T-helper 2 cell (primary cell): ENCODE measurements at regions not wholly inside any gene's neighbourhood (a gene's known extent, or its start where the extent isn't known, plus 50 kb on each side); places are given as distances from the start of the nearest gene placed in this dataset.
"Not testable (repeated sequence)": the region's sequence is repeated elsewhere in the genome, so short reads cannot be mapped to it uniquely, and the experiment has no call there.

Experiments used
- DNase-seq, 5 experiments: peaks; one replicate each; pipeline versions ENCODE4 v3.0.0 to v3.0.0-alpha.2; 2012 to 2022

GRCh38 chr7:91407942-91408341, 143.7 kb downstream of the FZD1 start:
- no peak for DNase-seq

GRCh38 chr7:91408388-91409154, 144.3 kb downstream of the FZD1 start:
- no peak for DNase-seq

GRCh38 chr7:91411060-91411459, 146.8 kb downstream of the FZD1 start:
- DNase-seq: no peak

- no peak for DNase-seq
Measured at GRCh38 chr7:91412298-91412697, 148.1 kb downstream of the FZD1 start.

GRCh38 chr7:91414734-91415133, 150.5 kb downstream of the FZD1 start:
- no peak for DNase-seq

- no peak for DNase-seq
Measured at GRCh38 chr7:91416155-91416865, 152.1 kb downstream of the FZD1 start.

GRCh38 chr7:91420606-91421005, 156.4 kb downstream of the FZD1 start:
- no peak for DNase-seq

- no peak for DNase-seq
Measured at GRCh38 chr7:91421018-91421417, 156.8 kb downstream of the FZD1 start.

- no peak for DNase-seq
Measured at GRCh38 chr7:91424371-91424770, 160.1 kb downstream of the FZD1 start.

- no peak for DNase-seq
Measured at GRCh38 chr7:91425149-91425548, 160.9 kb downstream of the FZD1 start.

GRCh38 chr7:91427051-91427450, 162.8 kb downstream of the FZD1 start:
- DNase-seq: no peak

- DNase-seq: no peak
Measured at GRCh38 chr7:91431601-91432000, 167.4 kb downstream of the FZD1 start.

- DNase-seq: no peak
Measured at GRCh38 chr7:91434836-91435235, 170.6 kb downstream of the FZD1 start.

GRCh38 chr7:91435381-91436059, 171.3 kb downstream of the FZD1 start:
- no peak for DNase-seq

- DNase-seq: no peak
Measured at GRCh38 chr7:91436655-91437054, 172.4 kb downstream of the FZD1 start.

GRCh38 chr7:91440198-91440597, 176.0 kb downstream of the FZD1 start:
- DNase-seq: not testable (repeated sequence)

- DNase-seq: no peak
Measured at GRCh38 chr7:91443862-91444261, 179.6 kb downstream of the FZD1 start.

- DNase-seq: no peak
Measured at GRCh38 chr7:91446819-91447218, 182.6 kb downstream of the FZD1 start.

- no peak for DNase-seq
Measured at GRCh38 chr7:91455411-91455810, 191.2 kb downstream of the FZD1 start.

GRCh38 chr7:91457208-91457607, 193.0 kb downstream of the FZD1 start:
- no peak for DNase-seq

GRCh38 chr7:91459539-91459938, 195.3 kb downstream of the FZD1 start:
- DNase-seq: no peak

GRCh38 chr7:91462316-91462715, 198.1 kb downstream of the FZD1 start:
- no peak for DNase-seq

GRCh38 chr7:91463330-91463729, 199.1 kb downstream of the FZD1 start:
- no peak for DNase-seq

- DNase-seq: no peak
Measured at GRCh38 chr7:91465595-91466061, 201.4 kb downstream of the FZD1 start.
